ENCODE measurements at regions not wholly inside any gene's neighbourhood (a gene's known extent, or its start where the extent isn't known, plus 50 kb on each side); places are given as distances from the start of the nearest gene placed in this dataset.

DNA sequence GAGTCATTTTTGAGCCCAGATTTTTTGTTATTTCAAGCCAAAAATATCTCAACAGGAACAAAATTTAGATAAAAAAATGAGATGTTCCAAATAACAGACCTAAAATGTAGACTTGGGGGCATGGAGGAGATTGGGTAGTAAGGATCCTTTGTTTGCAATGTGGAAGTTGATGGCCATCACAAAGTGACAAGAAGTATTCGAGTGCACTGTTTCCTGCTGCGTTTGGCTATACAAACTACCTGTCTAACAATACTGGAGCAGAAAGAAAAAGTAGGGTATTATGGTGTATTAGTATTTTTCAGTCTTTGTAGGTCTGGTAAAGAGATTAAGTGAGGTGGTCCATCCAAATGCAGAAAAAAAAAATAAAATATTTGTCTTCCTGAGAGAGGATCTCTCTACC lies 284.2 kb downstream of the C3orf38 start:
- no peak for TF ChIP-seq EP300 (IDR thresholded peaks at IDR 0.05; ENCODE audit: borderline replicate concordance in 1 of 2, low read depth in 1 of 2, low read length in 1 of 2)
- TF ChIP-seq, protein P1, sequence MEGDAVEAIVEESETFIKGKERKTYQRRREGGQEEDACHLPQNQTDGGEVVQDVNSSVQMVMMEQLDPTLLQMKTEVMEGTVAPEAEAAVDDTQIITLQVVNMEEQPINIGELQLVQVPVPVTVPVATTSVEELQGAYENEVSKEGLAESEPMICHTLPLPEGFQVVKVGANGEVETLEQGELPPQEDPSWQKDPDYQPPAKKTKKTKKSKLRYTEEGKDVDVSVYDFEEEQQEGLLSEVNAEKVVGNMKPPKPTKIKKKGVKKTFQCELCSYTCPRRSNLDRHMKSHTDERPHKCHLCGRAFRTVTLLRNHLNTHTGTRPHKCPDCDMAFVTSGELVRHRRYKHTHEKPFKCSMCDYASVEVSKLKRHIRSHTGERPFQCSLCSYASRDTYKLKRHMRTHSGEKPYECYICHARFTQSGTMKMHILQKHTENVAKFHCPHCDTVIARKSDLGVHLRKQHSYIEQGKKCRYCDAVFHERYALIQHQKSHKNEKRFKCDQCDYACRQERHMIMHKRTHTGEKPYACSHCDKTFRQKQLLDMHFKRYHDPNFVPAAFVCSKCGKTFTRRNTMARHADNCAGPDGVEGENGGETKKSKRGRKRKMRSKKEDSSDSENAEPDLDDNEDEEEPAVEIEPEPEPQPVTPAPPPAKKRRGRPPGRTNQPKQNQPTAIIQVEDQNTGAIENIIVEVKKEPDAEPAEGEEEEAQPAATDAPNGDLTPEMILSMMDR (IDR thresholded peaks at IDR 0.05): no peak
- TF ChIP-seq, protein P2, sequence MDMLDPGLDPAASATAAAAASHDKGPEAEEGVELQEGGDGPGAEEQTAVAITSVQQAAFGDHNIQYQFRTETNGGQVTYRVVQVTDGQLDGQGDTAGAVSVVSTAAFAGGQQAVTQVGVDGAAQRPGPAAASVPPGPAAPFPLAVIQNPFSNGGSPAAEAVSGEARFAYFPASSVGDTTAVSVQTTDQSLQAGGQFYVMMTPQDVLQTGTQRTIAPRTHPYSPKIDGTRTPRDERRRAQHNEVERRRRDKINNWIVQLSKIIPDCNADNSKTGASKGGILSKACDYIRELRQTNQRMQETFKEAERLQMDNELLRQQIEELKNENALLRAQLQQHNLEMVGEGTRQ (IDR thresholded peaks at IDR 0.05; ENCODE audit: borderline replicate concordance, low read depth, low read length): no peak
- TF ChIP-seq, protein P3, sequence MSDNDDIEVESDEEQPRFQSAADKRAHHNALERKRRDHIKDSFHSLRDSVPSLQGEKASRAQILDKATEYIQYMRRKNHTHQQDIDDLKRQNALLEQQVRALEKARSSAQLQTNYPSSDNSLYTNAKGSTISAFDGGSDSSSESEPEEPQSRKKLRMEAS (IDR thresholded peaks at IDR 0.05; ENCODE audit: low read depth): no peak
- TF ChIP-seq TCF12 (IDR thresholded peaks at IDR 0.05): no peak
- TF ChIP-seq POLR2AphosphoS5 (IDR thresholded peaks at IDR 0.05; ENCODE audit: low read depth, low read length): no peak
- no peak for TF ChIP-seq ELF1 (IDR thresholded peaks at IDR 0.05)
- TF ChIP-seq, protein P4, sequence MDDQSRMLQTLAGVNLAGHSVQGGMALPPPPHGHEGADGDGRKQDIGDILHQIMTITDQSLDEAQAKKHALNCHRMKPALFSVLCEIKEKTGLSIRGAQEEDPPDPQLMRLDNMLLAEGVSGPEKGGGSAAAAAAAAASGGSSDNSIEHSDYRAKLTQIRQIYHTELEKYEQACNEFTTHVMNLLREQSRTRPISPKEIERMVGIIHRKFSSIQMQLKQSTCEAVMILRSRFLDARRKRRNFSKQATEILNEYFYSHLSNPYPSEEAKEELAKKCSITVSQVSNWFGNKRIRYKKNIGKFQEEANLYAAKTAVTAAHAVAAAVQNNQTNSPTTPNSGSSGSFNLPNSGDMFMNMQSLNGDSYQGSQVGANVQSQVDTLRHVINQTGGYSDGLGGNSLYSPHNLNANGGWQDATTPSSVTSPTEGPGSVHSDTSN (IDR thresholded peaks at IDR 0.05): no peak
- no peak for TF ChIP-seq JUND (IDR thresholded peaks at IDR 0.05)
- TF ChIP-seq GABPA (IDR thresholded peaks at IDR 0.05; ENCODE audit: low read depth): no peak
- TF ChIP-seq FOXJ3 (CRISPR knock-in tag; IDR thresholded peaks at IDR 0.05): no peak
- no peak for TF ChIP-seq YY1 (IDR thresholded peaks at IDR 0.05; ENCODE audit: low read depth)
- TF ChIP-seq, protein P5, sequence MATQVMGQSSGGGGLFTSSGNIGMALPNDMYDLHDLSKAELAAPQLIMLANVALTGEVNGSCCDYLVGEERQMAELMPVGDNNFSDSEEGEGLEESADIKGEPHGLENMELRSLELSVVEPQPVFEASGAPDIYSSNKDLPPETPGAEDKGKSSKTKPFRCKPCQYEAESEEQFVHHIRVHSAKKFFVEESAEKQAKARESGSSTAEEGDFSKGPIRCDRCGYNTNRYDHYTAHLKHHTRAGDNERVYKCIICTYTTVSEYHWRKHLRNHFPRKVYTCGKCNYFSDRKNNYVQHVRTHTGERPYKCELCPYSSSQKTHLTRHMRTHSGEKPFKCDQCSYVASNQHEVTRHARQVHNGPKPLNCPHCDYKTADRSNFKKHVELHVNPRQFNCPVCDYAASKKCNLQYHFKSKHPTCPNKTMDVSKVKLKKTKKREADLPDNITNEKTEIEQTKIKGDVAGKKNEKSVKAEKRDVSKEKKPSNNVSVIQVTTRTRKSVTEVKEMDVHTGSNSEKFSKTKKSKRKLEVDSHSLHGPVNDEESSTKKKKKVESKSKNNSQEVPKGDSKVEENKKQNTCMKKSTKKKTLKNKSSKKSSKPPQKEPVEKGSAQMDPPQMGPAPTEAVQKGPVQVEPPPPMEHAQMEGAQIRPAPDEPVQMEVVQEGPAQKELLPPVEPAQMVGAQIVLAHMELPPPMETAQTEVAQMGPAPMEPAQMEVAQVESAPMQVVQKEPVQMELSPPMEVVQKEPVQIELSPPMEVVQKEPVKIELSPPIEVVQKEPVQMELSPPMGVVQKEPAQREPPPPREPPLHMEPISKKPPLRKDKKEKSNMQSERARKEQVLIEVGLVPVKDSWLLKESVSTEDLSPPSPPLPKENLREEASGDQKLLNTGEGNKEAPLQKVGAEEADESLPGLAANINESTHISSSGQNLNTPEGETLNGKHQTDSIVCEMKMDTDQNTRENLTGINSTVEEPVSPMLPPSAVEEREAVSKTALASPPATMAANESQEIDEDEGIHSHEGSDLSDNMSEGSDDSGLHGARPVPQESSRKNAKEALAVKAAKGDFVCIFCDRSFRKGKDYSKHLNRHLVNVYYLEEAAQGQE (IDR thresholded peaks at IDR 0.05; ENCODE audit: low read depth, low read length): no peak
- no peak for TF ChIP-seq SMC3 (IDR thresholded peaks at IDR 0.05; ENCODE audit: low read depth, low read length)
